K562 (cell line): ENCODE measurements at regions not wholly inside any gene's neighbourhood (a gene's known extent, or its start where the extent isn't known, plus 50 kb on each side); places are given as distances from the start of the nearest gene placed in this dataset.

Experiments
- ATAC-seq: fragments of 200-7000 bp; cut with Tn5 transposase; 3 replicates; pipeline ENCODE4 v1.9.1; 2020; ENCODE audit warnings: moderate library complexity
- BruUV-seq: library from RNA; stranded (reverse); fragments of 400-500 nt; replicated peaks from 2 replicates; lab custom pipeline; 2021; lab: Mats Ljungman, UMichigan
- CTCF ChIA-PET: fragments of 300-600 bp; formaldehyde crosslinking; extraction: SDS; loops from one replicate; lab custom pipeline; 2021; ENCODE audit warnings: low intra/inter-chr PET ratio; lab: Yijun Ruan, JAX
- POLR2A ChIA-PET: fragments of 300-600, 350-650 bp; sonication (Branson Sonifier 250); formaldehyde crosslinking; extraction: SDS; loops from one replicate; lab custom pipeline; 2021; ENCODE audit warnings: antibody characterized with exemption, inconsistent platforms; lab: Yijun Ruan, JAX
- DNase-seq, 4 experiments: peaks; one replicate each; pipeline versions ENCODE4 v3.0.0 to v3.0.0-alpha.2; 2011 to 2018; ENCODE audit warnings: low spot score in 3 of 4, mixed read lengths in 3 of 4; ENCODE audit errors: extremely low read depth in 1 of 4
- FAIRE-seq: peaks from 2 replicates; lab custom pipeline; 2011; peaks lifted over from hg19 to GRCh38; lab: Jason Lieb, UNC
- H2AFZ ChIP-seq: 2 replicates; pipeline ENCODE4 v1.6.0; 2011; ENCODE audit warnings: low read depth, low read length, control low read depth, inconsistent platforms
- H3K27ac ChIP-seq: fragments of 200-600 bp; 3 replicates; pipeline ENCODE4 v1.8.0; 2011; ENCODE audit warnings: low read depth, mild to moderate bottlenecking, control low read depth, inconsistent platforms, low read length, moderate library complexity, mixed read lengths; ENCODE audit errors: extremely low read depth
- H3K27me3 ChIP-seq, 2 experiments: fragments of 300-600 bp in 1 of 2; 2 replicates in 1 of 2; 3 replicates in 1 of 2; pipeline versions ENCODE4 v1.6.0 to v1.8.0; 2011; ENCODE audit warnings: inconsistent platforms in 2 of 2, low read length in 2 of 2, mild to moderate bottlenecking in 1 of 2, mixed read lengths in 1 of 2, moderate library complexity in 1 of 2; ENCODE audit not compliant: control insufficient read depth in 2 of 2, insufficient read depth in 2 of 2
- H3K36me3 ChIP-seq: fragments of 300-600 bp; 3 replicates; pipeline ENCODE4 v1.8.0; 2011; ENCODE audit warnings: mild to moderate bottlenecking, low read length, inconsistent platforms; ENCODE audit not compliant: control insufficient read depth, insufficient read depth
- H3K4me1 ChIP-seq, 2 experiments: fragments of 200-600 bp in 1 of 2; replicated peaks in 1 of 2; 2 replicates in 1 of 2; 3 replicates in 1 of 2; pipeline versions ENCODE4 v1.5.1 to v1.8.0; 2011; ENCODE audit warnings: inconsistent platforms in 2 of 2, low read length in 2 of 2, mild to moderate bottlenecking in 1 of 2, mixed read lengths in 1 of 2, moderate library complexity in 1 of 2; ENCODE audit not compliant: control insufficient read depth in 2 of 2, insufficient read depth in 2 of 2
- H3K4me2 ChIP-seq: 2 replicates; pipeline ENCODE4 v1.6.1; 2011; ENCODE audit warnings: low read length, control low read depth, inconsistent platforms, mixed read lengths; ENCODE audit not compliant: insufficient read depth
- H3K4me3 ChIP-seq: fragments of 200-600 bp; sonication (generic), shearing (Covaris generic); 2 replicates; pipeline ENCODE4 v1.5.1; 2016; ENCODE audit warnings: control low read depth, inconsistent platforms
- H3K79me2 ChIP-seq: fragments of 200-600 bp; 3 replicates; pipeline ENCODE4 v1.8.0; 2011; ENCODE audit warnings: low read length, inconsistent platforms; ENCODE audit not compliant: control insufficient read depth, insufficient read depth
- H3K9ac ChIP-seq, 2 experiments: 2 replicates each; pipeline versions ENCODE4 v1.6.0 to v1.6.1; 2011; ENCODE audit warnings: low read depth in 2 of 2, low read length in 2 of 2, control low read depth in 1 of 2, inconsistent platforms in 1 of 2, mild to moderate bottlenecking in 1 of 2, mixed read lengths in 1 of 2; ENCODE audit not compliant: insufficient read depth in 1 of 2
- H3K9me1 ChIP-seq: one replicate; pipeline ENCODE4 v1.6.0; 2011; ENCODE audit warnings: inconsistent platforms, mild to moderate bottlenecking, low read length, moderate library complexity; ENCODE audit not compliant: control insufficient read depth, insufficient read depth
- H3K9me3 ChIP-seq: replicated peaks from 2 replicates; pipeline ENCODE4 v1.5.1; 2011; ENCODE audit warnings: low read depth, low read length, inconsistent platforms; ENCODE audit not compliant: control insufficient read depth, insufficient read depth
- H4K20me1 ChIP-seq: replicated peaks from 2 replicates; pipeline ENCODE4 v1.6.1; 2011; ENCODE audit warnings: low read length, inconsistent platforms, mixed read lengths; ENCODE audit not compliant: control insufficient read depth, insufficient read depth
- C11orf30 ChIP-seq: fragments of 450-650 bp; IDR thresholded peaks from 2 replicates; pipeline ENCODE4 v1.6.1; 2016; ENCODE audit warnings: low read depth, mild to moderate bottlenecking
- FOXJ2 ChIP-seq: fragments of 200-800 bp; sonication (Bioruptor generic); IDR thresholded peaks from 2 replicates; pipeline ENCODE4 v1.6.1; 2016; ENCODE audit warnings: missing genetic modification characterization, missing compliant biosample characterization
- GTF2F1 ChIP-seq: IDR thresholded peaks from 2 replicates; pipeline ENCODE4 v1.6.1; 2011; ENCODE audit warnings: low read depth, low read length, improper control_type of control experiment
- HEY1 ChIP-seq: fragments of 250-450 bp; sonication (Bioruptor Pico); IDR thresholded peaks from 2 replicates; pipeline ENCODE4 v1.5.0; 2020; ENCODE audit warnings: mild to moderate bottlenecking, moderate library complexity, borderline replicate concordance
- ILK ChIP-seq: fragments of 450-650 bp; IDR thresholded peaks from 2 replicates; pipeline ENCODE4 v1.6.1; 2016; ENCODE audit warnings: missing genetic modification characterization, low read depth, mild to moderate bottlenecking, missing compliant biosample characterization, moderate library complexity, borderline replicate concordance
- MED1 ChIP-seq: sonication (generic); formaldehyde crosslinking; IDR thresholded peaks from 2 replicates; pipeline ENCODE4 v1.8.1; 2023; ENCODE audit warnings: missing genetic modification reagents, borderline replicate concordance
- MTA1 ChIP-seq: fragments of 450-650 bp; IDR thresholded peaks from 2 replicates; pipeline ENCODE4 v1.6.1; 2017; ENCODE audit warnings: borderline replicate concordance
- MYNN ChIP-seq, 2 experiments: sonication (generic); formaldehyde crosslinking in 1 of 2; IDR thresholded peaks; 2 replicates each; pipeline versions ENCODE4 v1.5.0 to v1.6.1; 2016 to 2020; ENCODE audit warnings: antibody characterized with exemption in 1 of 2, missing genetic modification reagents in 1 of 2
- NCOA2 ChIP-seq, 2 experiments: fragments of 450-650 bp; IDR thresholded peaks; 2 replicates each; pipeline ENCODE4 v1.6.1; 2018; ENCODE audit warnings: mild to moderate bottlenecking in 2 of 2, moderate library complexity in 1 of 2; ENCODE audit not compliant: partially characterized antibody in 2 of 2
- POLR2AphosphoS2 ChIP-seq: IDR thresholded peaks from 2 replicates; pipeline ENCODE4 v1.6.1; 2012; ENCODE audit warnings: low read length, improper control_type of control experiment
- RHOXF2B ChIP-seq: fragments of 250-450 bp; sonication (Bioruptor Pico); conservative IDR thresholded peaks from 2 replicates; pipeline ENCODE4 v1.5.1; 2021
- SAFB ChIP-seq: fragments of 200-400 bp; formaldehyde crosslinking; IDR thresholded peaks from 2 replicates; pipeline ENCODE4 v1.6.1; 2017; ENCODE audit warnings: low read depth, low read length, borderline replicate concordance
- TARDBP ChIP-seq: fragments of 450-650 bp; IDR thresholded peaks from 2 replicates; pipeline ENCODE4 v1.6.1; 2016
- TEAD4 ChIP-seq, 2 experiments: sonication (generic) in 1 of 2; formaldehyde crosslinking in 1 of 2; IDR thresholded peaks; 2 replicates each; pipeline versions ENCODE4 v1.6.1 to v1.8.0; 2012 to 2022; ENCODE audit warnings: borderline replicate concordance in 1 of 2, inconsistent platforms in 1 of 2, low read length in 1 of 2, mild to moderate bottlenecking in 1 of 2, missing genetic modification reagents in 1 of 2
- ZNF589 ChIP-seq: fragments of 200-800 bp; sonication (Bioruptor generic); IDR thresholded peaks from 2 replicates; pipeline ENCODE4 v1.6.1; 2016; ENCODE audit warnings: low read depth, missing genetic modification characterization, missing compliant biosample characterization
- WGBS: fragments of 100-300 bp; shearing (Covaris generic); methylation state at CpG from one replicate; pipeline ENCODE4 v1.1.6; 2016; ENCODE audit warnings: low coverage, mixed read lengths; ENCODE audit not compliant: insufficient coverage; ENCODE audit errors: missing lambda C conversion rate; 5-methylcytosine and 5-hydroxymethylcytosine counted together
- in situ Hi-C: fragments of 300-500 bp; cut with MboI; formaldehyde crosslinking; loops from 4 replicates; pipeline ENCODE4 v1.15.0; 2018; ENCODE audit warnings: inconsistent platforms, mixed read lengths
- intact Hi-C: fragments of 100-400 bp; cut with micrococcal nuclease; formaldehyde crosslinking; loops from 2 replicates; pipeline ENCODE4 v1.14.2; 2022
- TF ChIP-seq, protein P1 (sequence below): fragments of 450-650 bp; IDR thresholded peaks from 2 replicates; pipeline ENCODE4 v1.6.1; 2016; ENCODE audit warnings: missing biosample characterization, missing genetic modification characterization
- TF ChIP-seq, protein P2 (sequence below): fragments of 250-450 bp; sonication (Bioruptor Pico); IDR thresholded peaks from 2 replicates; pipeline ENCODE4 v1.8.0; 2022; ENCODE audit warnings: moderate library complexity, mild to moderate bottlenecking, inconsistent platforms

DNA sequence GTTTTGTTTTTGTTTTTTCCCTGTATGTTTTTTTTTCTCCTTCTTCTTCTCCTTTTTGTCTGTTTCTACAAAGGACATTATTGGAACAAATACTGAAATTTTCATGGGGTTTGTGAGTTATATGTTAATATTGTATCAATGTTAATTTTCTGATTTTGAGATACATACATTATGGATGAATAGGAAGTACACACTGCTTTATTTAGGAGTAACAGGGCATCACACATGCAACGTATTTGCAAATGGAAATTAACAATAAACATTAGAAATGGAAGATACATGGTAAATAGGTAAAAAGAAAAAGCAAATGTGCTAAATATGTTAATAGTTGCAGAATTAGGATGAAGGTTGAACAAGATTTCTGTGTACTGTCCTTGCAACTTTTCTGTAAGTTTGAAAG lies 477.2 kb upstream of the INTU start:
- no peak overlapping the region for H2AFZ ChIP-seq
- H3K9ac ChIP-seq: no peak overlapping the region
- H3K79me2 ChIP-seq: no peaks in the 10 kb centered on the region
- ChIA-PET POLR2A (no interaction called here), CTCF (no interaction called here)
- TF ChIP-seq RHOXF2B (CRISPR knock-in tag): no peak
- TF ChIP-seq POLR2AphosphoS2: no peak
- no peak for TF ChIP-seq GTF2F1
- TF ChIP-seq, protein P1, sequence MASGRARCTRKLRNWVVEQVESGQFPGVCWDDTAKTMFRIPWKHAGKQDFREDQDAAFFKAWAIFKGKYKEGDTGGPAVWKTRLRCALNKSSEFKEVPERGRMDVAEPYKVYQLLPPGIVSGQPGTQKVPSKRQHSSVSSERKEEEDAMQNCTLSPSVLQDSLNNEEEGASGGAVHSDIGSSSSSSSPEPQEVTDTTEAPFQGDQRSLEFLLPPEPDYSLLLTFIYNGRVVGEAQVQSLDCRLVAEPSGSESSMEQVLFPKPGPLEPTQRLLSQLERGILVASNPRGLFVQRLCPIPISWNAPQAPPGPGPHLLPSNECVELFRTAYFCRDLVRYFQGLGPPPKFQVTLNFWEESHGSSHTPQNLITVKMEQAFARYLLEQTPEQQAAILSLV: no peak
- TF ChIP-seq MED1 (CRISPR knock-in tag): no peak
- no peak for TF ChIP-seq TARDBP
- TF ChIP-seq ILK (tag): no peak
- no peak for TF ChIP-seq C11orf30
- no peak for TF ChIP-seq NCOA2 (IDR thresholded peaks at IDR 0.05; ENCODE audit: partially characterized antibody in 2 of 2)
- TF ChIP-seq, protein P2, sequence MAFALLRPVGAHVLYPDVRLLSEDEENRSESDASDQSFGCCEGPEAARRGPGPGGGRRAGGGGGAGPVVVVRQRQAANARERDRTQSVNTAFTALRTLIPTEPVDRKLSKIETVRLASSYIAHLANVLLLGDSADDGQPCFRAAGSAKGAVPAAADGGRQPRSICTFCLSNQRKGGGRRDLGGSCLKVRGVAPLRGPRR (CRISPR knock-in tag): no peak
- TF ChIP-seq MTA1: no peak
- TF ChIP-seq ZNF589: no peak
- no peak for TF ChIP-seq FOXJ2
- TF ChIP-seq SAFB: no peak
- no peak for TF ChIP-seq TEAD4 (IDR thresholded peaks at IDR 0.05; ENCODE audit: low read length)
- no peak for TF ChIP-seq TEAD4 (CRISPR knock-in tag; IDR thresholded peaks at IDR 0.05; ENCODE audit: borderline replicate concordance)
- TF ChIP-seq HEY1 (CRISPR knock-in tag): no peak
- no peak for TF ChIP-seq MYNN (IDR thresholded peaks at IDR 0.05)
- TF ChIP-seq MYNN (CRISPR knock-in tag; IDR thresholded peaks at IDR 0.05): no peak
- no peak overlapping the region for H3K4me2 ChIP-seq
- in situ Hi-C loops (no loop called here), intact Hi-C loops (no loop called here)
- ATAC-seq (no peak), FAIRE-seq (no peak), DNase-seq (no peak)
- H4K20me1 ChIP-seq: no peaks in the 10 kb centered on the region
- no peaks in the 10 kb centered on the region for H3K9me3 ChIP-seq
- H3K27me3 ChIP-seq: no peaks in the 10 kb centered on the region
- WGBS: 0% methylated on average over 1 of the region's 1 CpG
- BruUV-seq: no TSS peak
- no peaks in the 10 kb centered on the region for H3K9me1 ChIP-seq
- H3K36me3 ChIP-seq: no peaks in the 10 kb centered on the region
- no peaks in the 10 kb centered on the region for H3K4me1 ChIP-seq
- H3K27ac ChIP-seq: no peak overlapping the region
- no peak overlapping the region for H3K4me3 ChIP-seq
